HEK293 (cell line): ENCODE measurements at regions not wholly inside any gene's neighbourhood (a gene's known extent, or its start where the extent isn't known, plus 50 kb on each side); places are given as distances from the start of the nearest gene placed in this dataset.

ENCODE experiments used
- CTCF ChIA-PET: fragments of 350-600 bp; formaldehyde crosslinking; extraction: SDS; loops from one replicate; lab custom pipeline; 2021; ENCODE audit warnings: antibody characterized with exemption; lab: Yijun Ruan, JAX
- POLR2A ChIA-PET: fragments of 300-600 bp; formaldehyde crosslinking; extraction: SDS; loops from one replicate; lab custom pipeline; 2020; ENCODE audit warnings: antibody characterized with exemption, inconsistent platforms; lab: Yijun Ruan, JAX
- H3K27ac ChIP-seq: fragments of 200-500 bp; sonication (Bioruptor generic); 2 replicates; pipeline ENCODE4 v1.5.1; 2014; ENCODE audit warnings: low read depth, low read length, control low read depth, inconsistent platforms; ENCODE audit errors: extremely low read depth
- H3K36me3 ChIP-seq, 2 experiments: fragments of 200-500 bp in 1 of 2; sonication (Bioruptor generic) in 1 of 2; 1 replicate in 1 of 2; 2 replicates in 1 of 2; pipeline ENCODE4 v1.5.1; 2014 to 2017; ENCODE audit warnings: inconsistent platforms in 2 of 2, low read length in 2 of 2; ENCODE audit not compliant: control insufficient read depth in 2 of 2, insufficient read depth in 1 of 2
- H3K4me1 ChIP-seq: fragments of 200-500 bp; sonication (Bioruptor generic); 2 replicates; pipeline ENCODE4 v1.5.1; 2014; ENCODE audit warnings: mild to moderate bottlenecking, low read length, inconsistent platforms; ENCODE audit not compliant: control insufficient read depth, insufficient read depth
- H3K4me3 ChIP-seq: 2 replicates; pipeline ENCODE4 v1.5.1; 2011; ENCODE audit warnings: low read depth, mild to moderate bottlenecking, control low read depth, low read length, moderate library complexity
- H3K9me3 ChIP-seq: fragments of 200-500 bp; sonication (Bioruptor generic); 2 replicates; pipeline ENCODE4 v1.5.1; 2014; ENCODE audit warnings: low read depth, low read length, inconsistent platforms; ENCODE audit not compliant: control insufficient read depth, insufficient read depth
- FEZF1 ChIP-seq: fragments of 450-650 bp; formaldehyde crosslinking; IDR thresholded peaks from 2 replicates; pipeline ENCODE4 v1.5.1; 2016; ENCODE audit warnings: missing biosample characterization, missing genetic modification characterization
- HOXA7 ChIP-seq: sonication (generic); formaldehyde crosslinking; IDR thresholded peaks from 2 replicates; pipeline ENCODE4 v1.8.1; 2022; ENCODE audit warnings: missing genetic modification reagents, borderline replicate concordance
- PRDM6 ChIP-seq: fragments of 450-650 bp; formaldehyde crosslinking; IDR thresholded peaks from 2 replicates; pipeline ENCODE4 v1.5.1; 2017; ENCODE audit warnings: missing biosample characterization, missing genetic modification characterization
- SP7 ChIP-seq: fragments of 450-650 bp; formaldehyde crosslinking; IDR thresholded peaks from 2 replicates; pipeline ENCODE4 v1.5.1; 2016; ENCODE audit warnings: missing biosample characterization, missing genetic modification characterization
- TRIM28 ChIP-seq: IDR thresholded peaks from 2 replicates; pipeline ENCODE4 v1.6.1; 2011; ENCODE audit warnings: low read length, control low read depth, borderline replicate concordance
- ZBTB10 ChIP-seq: fragments of 450-650 bp; formaldehyde crosslinking; IDR thresholded peaks from 2 replicates; pipeline ENCODE4 v1.5.1; 2016; ENCODE audit warnings: missing biosample characterization, missing genetic modification characterization
- ZFP69B ChIP-seq: fragments of 450-650 bp; formaldehyde crosslinking; IDR thresholded peaks from 2 replicates; pipeline ENCODE4 v1.5.1; 2016; ENCODE audit warnings: missing biosample characterization, missing genetic modification characterization
- ZNF132 ChIP-seq: fragments of 450-650 bp; formaldehyde crosslinking; IDR thresholded peaks from 2 replicates; pipeline ENCODE4 v1.5.1; 2017; ENCODE audit warnings: missing biosample characterization, missing genetic modification characterization, borderline replicate concordance
- ZNF140 ChIP-seq: fragments of 450-650 bp; formaldehyde crosslinking; IDR thresholded peaks from 2 replicates; pipeline ENCODE4 v1.5.1; 2016; ENCODE audit warnings: missing biosample characterization, missing genetic modification characterization
- ZNF155 ChIP-seq: fragments of 450-650 bp; formaldehyde crosslinking; IDR thresholded peaks from 2 replicates; pipeline ENCODE4 v1.5.1; 2016; ENCODE audit warnings: missing biosample characterization, missing genetic modification characterization
- ZNF202 ChIP-seq: fragments of 450-650 bp; formaldehyde crosslinking; IDR thresholded peaks from 2 replicates; pipeline ENCODE4 v1.5.1; 2016; ENCODE audit warnings: missing biosample characterization, missing genetic modification characterization, borderline replicate concordance
- ZNF24 ChIP-seq: fragments of 450-650 bp; formaldehyde crosslinking; IDR thresholded peaks from 2 replicates; pipeline ENCODE4 v1.5.1; 2016; ENCODE audit warnings: missing biosample characterization, missing genetic modification characterization
- ZNF248 ChIP-seq: fragments of 450-650 bp; formaldehyde crosslinking; IDR thresholded peaks from 2 replicates; pipeline ENCODE4 v1.5.1; 2017; ENCODE audit warnings: missing biosample characterization, missing genetic modification characterization
- ZNF394 ChIP-seq: fragments of 450-650 bp; formaldehyde crosslinking; IDR thresholded peaks from 2 replicates; pipeline ENCODE4 v1.5.1; 2016; ENCODE audit warnings: missing biosample characterization, missing genetic modification characterization, mild to moderate bottlenecking, moderate library complexity, borderline replicate concordance
- ZNF571 ChIP-seq: fragments of 450-650 bp; formaldehyde crosslinking; IDR thresholded peaks from 2 replicates; pipeline ENCODE4 v1.5.0; 2017; ENCODE audit warnings: missing biosample characterization, missing genetic modification characterization
- ZNF677 ChIP-seq: fragments of 450-650 bp; IDR thresholded peaks from 2 replicates; pipeline ENCODE4 v1.5.0; 2018; ENCODE audit warnings: missing biosample characterization, mild to moderate bottlenecking, missing genetic modification characterization, moderate library complexity
- ZXDB ChIP-seq: fragments of 450-650 bp; formaldehyde crosslinking; IDR thresholded peaks from 2 replicates; pipeline ENCODE4 v1.5.1; 2016; ENCODE audit warnings: missing biosample characterization, missing genetic modification characterization

- H3K36me3 ChIP-seq, result no peaks in the 10 kb centered on the region
- no peak overlapping the region for H3K4me3 ChIP-seq
- no peak overlapping the region for H3K27ac ChIP-seq
- ChIA-PET CTCF (no interaction called here), POLR2A (no interaction called here)
- H3K9me3 ChIP-seq, result no peaks in the 10 kb centered on the region
- TF ChIP-seq ZXDB (tag by site-specific recombination) (no peak), ZBTB10 (tag by site-specific recombination) (no peak), ZNF132 (tag by site-specific recombination) (no peak), TRIM28 (no peak), ZNF140 (no peak), ZNF677 (tag by site-specific recombination) (no peak), ZNF24 (tag by site-specific recombination) (no peak), ZNF571 (tag by site-specific recombination) (no peak)
- H3K4me1 ChIP-seq, result no peaks in the 10 kb centered on the region
Measured at GRCh38 chr1:170375082-170375723, 156.8 kb upstream of the GORAB start.

GRCh38 chr1:170376801-170377385 is 155.1 kb upstream of the GORAB start:
- POLR2A ChIA-PET, result no interaction called here
- no peak for TF ChIP-seq ZNF202
- no peak for TF ChIP-seq ZNF155 (tag by site-specific recombination)
- no peak for TF ChIP-seq PRDM6 (tag by site-specific recombination)
- TF ChIP-seq ZNF394 (tag by site-specific recombination), result no peak
- TF ChIP-seq FEZF1 (tag by site-specific recombination), result no peak
- no peak for TF ChIP-seq ZNF248 (tag by site-specific recombination)
- TF ChIP-seq ZFP69B (tag by site-specific recombination), result no peak
- TF ChIP-seq, all 188 proteins: peak for 0
- H3K27ac ChIP-seq, result no peak overlapping the region
- CTCF ChIA-PET, result interaction anchor here (0.6 kb wide), 1 partner anchor 20 kb away, joined by 3 read pairs; no protein-coding TSS in a partner anchor
- no peaks in the 10 kb centered on the region for H3K9me3 ChIP-seq
- H3K4me3 ChIP-seq, result no peak overlapping the region
- no peaks in the 10 kb centered on the region for H3K4me1 ChIP-seq
- no peaks in the 10 kb centered on the region for H3K36me3 ChIP-seq

GRCh38 chr1:170377440-170377839 is 154.5 kb upstream of the GORAB start:
- Histone ChIP-seq H3K9me3 (no peaks in the 10 kb centered on the region), H3K4me3 (no peak overlapping the region), H3K36me3 (no peaks in the 10 kb centered on the region), H3K4me1 (no peaks in the 10 kb centered on the region), H3K27ac (no peak overlapping the region)
- 0 out of 2 replicates have a peak, but pooled peaks have one; percentile 26 for TF ChIP-seq SP7 (tag by site-specific recombination)
- TF ChIP-seq HOXA7 (CRISPR knock-in tag), result no peak
- POLR2A ChIA-PET, result no interaction called here
- CTCF ChIA-PET, result no interaction called here
